H54 (cell line): ENCODE measurements at regions not wholly inside any gene's neighbourhood (a gene's known extent, or its start where the extent isn't known, plus 50 kb on each side); places are given as distances from the start of the nearest gene placed in this dataset.

Experiments used
- DNase-seq: peaks from one replicate; pipeline ENCODE4 v3.0.0; 2011; ENCODE audit warnings: low spot score, mixed read lengths; ENCODE audit not compliant: insufficient read length
- FAIRE-seq: peaks from 3 replicates; lab custom pipeline; 2011; peaks lifted over from hg19 to GRCh38; lab: Jason Lieb, UNC
- POLR2A ChIP-seq: IDR thresholded peaks from 2 replicates; pipeline ENCODE4 v1.6.1; 2011; ENCODE audit warnings: low read depth, mild to moderate bottlenecking, low read length

- FAIRE-seq (no peak), DNase-seq (no peak)
- no peak for TF ChIP-seq POLR2A
Measured at GRCh38 chr5:3698412-3698811, 102.8 kb downstream of the IRX1 start.

DNA sequence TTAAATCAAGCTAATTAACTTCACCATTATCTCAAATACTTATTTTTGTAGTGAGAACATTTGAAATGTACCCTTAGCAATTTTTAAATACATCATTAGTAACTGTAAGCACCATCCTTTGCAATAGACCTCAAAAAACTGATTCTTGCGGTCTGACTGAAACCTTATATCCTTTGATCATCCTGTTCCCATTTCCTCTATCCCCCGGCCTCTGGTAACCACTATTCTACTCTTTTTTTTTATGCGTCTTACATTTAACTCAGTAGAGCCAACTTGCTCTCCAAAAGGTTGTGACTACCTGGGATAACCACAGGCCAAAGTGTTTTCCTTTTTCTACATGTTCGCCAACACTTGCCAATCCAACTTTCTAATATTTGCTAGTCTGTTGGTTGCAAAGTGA is 106.1 kb downstream of the IRX1 start:
- no peak for TF ChIP-seq POLR2A
- FAIRE-seq (no peak), DNase-seq (no peak)

- FAIRE-seq (no peak), DNase-seq (no peak)
- TF ChIP-seq POLR2A: no peak
Measured at GRCh38 chr5:3704661-3705060, 109.0 kb downstream of the IRX1 start.

DNA sequence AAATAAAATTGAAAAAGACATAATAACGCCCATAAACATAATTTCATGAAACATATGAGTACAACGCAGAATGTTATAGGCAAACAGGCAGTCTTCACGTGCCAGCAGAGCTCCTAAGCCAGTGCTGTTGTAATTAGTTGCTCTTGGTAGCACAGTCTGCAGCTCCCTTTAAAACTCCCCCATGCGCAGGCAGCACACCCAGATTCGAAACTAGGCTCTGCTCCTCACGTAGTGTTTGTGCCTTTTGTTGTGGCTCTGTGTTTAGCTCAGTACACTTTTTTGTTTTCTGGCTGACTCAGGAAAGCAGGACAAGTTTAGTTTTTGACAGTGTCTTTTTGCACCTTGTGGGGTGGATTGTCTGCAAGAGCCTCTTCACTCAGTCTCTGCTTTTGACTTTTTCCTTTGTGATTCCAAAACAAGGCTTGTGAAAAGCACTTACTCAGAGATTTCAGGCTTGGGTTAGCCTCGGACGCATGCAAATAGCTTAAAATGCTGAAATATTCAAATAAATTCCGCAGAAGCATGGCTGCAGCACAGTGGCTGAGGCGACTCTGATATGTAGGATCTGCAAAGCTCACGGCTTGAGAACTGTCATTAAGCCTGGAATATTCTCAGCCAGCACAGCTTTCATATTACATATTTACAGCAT is 113.6 kb downstream of the IRX1 start:
- DNase-seq (no peak), FAIRE-seq (no peak)

DNA sequence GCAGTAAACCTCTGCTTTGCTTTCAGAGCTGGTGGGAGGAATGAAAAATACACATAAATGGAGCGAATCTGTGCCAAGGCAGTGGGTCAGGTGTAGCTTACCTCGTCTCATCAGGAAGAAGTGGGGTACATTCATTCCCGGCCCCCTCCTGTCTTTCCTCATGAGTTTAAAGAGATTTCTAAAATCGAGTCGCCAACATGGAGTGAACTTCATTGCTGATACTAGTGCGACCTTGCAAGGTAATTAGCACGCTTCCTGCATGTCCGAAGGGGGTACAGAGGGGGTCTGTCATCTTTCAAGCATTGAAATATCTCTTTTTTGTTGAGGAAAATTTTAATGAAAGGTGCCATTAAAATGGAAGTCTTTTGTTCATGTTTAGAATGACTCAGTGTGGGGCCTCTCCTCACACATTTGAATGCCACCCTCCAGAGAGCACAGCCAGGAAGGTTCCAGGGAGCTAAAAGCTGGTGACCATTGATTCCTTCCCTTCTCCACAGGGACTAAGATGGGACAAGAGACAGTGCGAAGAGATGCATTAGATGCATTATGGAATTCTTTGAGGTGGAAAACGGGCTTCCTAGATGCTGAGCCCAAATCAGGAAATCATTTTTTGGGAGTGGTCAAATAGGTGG is 114.2 kb downstream of the IRX1 start:
- DNase-seq: no peak
- no peak for TF ChIP-seq POLR2A
- FAIRE-seq: no peak

More for the DNA sequence above, 113.6 kb downstream of the IRX1 start:
- TF ChIP-seq POLR2A: no peak

DNA sequence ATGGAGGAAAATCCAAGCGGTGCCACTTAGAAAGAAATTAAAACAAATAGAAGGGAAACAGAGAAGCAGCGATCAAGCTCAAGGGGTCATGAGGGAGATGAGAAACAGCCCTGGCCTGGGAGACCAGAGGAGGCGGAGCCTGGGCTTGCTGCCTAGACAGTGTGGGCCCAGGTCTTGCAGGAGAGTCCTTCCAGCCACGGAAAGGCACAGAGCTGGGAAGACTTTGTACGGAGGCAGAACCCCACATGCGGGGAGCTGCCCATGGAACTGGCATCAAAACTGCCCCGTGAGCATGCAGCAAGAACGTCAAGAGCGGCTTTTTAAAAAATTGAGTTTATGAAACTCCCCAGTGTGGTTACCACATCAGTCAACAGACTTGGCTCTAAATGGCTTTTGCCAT is 119.4 kb downstream of the IRX1 start:
- DNase-seq: no peak
- no peak for TF ChIP-seq POLR2A
- FAIRE-seq: no peak

GRCh38 chr5:3729631-3730030 is 134.0 kb downstream of the IRX1 start:
- no peak for FAIRE-seq
- DNase-seq: no peak
- no peak for TF ChIP-seq POLR2A

DNA sequence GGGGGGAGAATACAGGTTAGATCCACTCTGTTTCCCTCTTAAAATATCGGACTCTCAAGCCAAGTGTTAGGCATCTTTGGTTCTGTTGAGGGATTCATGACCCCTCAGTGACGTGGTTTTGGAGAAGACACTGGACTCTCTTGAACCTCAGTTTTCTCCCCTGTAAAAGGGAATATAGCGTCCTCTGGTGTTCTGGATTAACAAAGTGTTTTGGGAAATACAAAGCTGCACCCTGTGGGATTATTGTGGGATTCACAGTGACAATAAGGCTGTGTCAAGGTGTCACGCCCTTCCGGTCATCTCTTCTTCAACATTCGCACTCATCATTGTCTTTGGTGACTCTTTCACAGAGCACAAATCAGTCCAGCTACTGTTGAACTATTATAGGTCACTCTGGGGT is 139.0 kb downstream of the IRX1 start:
- DNase-seq: no peak
- no peak for TF ChIP-seq POLR2A

DNA sequence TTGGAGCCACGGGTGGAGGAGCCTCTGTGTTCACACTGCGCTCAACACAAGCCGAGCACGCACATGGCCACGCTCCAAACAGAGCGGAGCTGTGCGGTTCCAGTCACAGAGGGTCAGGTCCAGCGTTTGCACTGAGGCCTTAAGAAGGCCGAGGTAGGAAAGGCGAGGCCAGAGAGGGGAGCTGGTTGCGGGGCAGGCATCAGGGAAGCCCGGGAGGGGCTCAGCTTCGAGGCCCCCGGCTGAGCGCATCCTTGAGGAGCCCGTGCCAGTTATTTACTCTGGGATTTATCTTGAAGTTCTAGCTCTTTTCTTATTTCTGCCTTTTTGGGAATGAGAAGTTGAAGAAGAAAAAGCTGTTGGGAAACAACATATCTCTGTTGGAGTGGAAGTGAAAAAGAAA is 140.8 kb downstream of the IRX1 start:
- no peak for TF ChIP-seq POLR2A
- no peak for FAIRE-seq
- DNase-seq: no peak

More for the DNA sequence above, 139.0 kb downstream of the IRX1 start:
- FAIRE-seq: no peak

DNA sequence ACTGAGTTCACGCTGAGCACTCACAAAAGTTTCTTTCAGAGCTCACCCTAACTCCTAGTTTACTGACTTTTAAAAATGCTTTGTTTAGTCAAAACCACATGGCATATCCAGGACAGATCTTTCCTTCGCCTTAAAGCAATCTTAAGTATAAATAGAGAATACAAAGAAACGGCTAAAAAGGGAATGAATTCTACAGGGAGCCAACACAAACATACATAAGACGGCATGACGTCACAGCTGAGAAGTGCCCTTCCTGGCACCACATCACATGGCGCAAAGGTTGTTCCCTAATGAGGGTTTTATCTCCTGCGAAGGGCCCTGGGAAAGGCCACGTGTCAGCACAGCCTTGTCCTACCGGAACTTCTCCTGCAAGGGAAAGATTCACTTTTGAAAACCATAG is 141.3 kb downstream of the IRX1 start:
- FAIRE-seq: no peak
- no peak for TF ChIP-seq POLR2A
- no peak for DNase-seq

GRCh38 chr5:3738919-3739318 is 143.3 kb downstream of the IRX1 start:
- TF ChIP-seq POLR2A: no peak
- no peak for FAIRE-seq
- no peak for DNase-seq

GRCh38 chr5:3740546-3741373 is 145.1 kb downstream of the IRX1 start:
- TF ChIP-seq POLR2A: no peak
- DNase-seq: no peak
- no peak for FAIRE-seq

DNA sequence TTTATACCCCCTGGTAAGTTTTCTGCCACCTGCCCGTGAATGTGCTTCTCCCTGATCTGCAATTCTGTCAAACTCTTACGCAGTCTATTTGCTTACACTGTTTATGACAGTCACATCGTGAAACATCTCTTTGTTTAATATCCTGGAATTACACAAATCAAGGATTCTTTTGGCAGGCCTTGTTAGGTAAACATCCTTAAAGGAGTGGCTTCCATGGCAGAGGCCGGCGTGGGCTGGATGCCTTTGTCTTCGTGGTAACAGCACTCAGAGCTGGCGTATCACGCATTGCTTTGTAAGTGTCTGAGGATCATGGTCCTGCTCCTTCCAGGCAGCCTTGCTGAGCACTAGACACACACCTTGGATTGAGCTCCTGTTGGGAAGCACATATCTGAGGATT is 145.7 kb downstream of the IRX1 start:
- no peak for TF ChIP-seq POLR2A
- no peak for DNase-seq
- no peak for FAIRE-seq

DNA sequence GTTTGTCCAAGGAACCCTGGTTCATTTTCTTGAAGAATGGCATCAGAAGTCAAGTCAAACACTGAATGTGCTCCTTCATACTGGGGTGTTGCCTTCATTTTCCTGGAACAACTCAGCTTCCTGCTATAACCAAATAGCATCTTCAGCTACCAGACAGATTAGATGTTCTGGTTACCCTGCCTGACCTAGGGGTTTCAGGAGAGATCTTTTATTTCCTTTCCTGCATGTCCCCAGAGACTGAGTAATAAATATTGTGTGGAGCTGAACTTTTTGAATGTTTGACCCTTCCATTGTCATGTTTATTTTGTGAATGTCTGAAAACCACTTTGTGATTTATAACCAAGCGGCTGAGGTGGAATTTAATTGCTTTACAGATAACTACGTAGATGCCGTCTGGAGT is 147.1 kb downstream of the IRX1 start:
- TF ChIP-seq POLR2A: no peak
- FAIRE-seq: no peak
- no peak for DNase-seq
